ENCODE measurements at regions not wholly inside any gene's neighbourhood (a gene's known extent, or its start where the extent isn't known, plus 50 kb on each side); places are given as distances from the start of the nearest gene placed in this dataset.
A peak's percentile ranks its signal among the peaks of the same experiment; 100 is the strongest.

DNA sequence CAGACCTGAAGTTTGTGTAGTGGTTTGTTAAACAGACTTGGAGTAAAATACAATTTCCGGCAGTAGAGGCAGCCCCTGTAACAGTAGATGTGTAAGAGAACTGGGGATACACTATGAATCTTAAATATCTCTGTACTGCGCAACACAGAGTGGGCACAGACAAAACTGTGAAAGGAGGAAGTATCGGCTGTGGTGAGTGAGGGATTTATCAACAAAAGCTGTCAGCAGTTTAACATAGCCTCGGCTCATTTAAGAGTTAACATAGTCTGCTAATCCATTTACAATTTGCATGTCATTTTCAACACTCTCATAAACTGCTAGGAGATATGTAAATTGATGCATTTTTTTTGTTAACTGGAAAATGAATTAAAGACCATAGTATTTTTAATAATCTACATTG, 225.2 kb downstream of the ZWINT start:
- Mint-ChIP-seq H3K4me1 (peaks cover 8% of the 10 kb centered on the region), H3K36me3 (no peaks in the 10 kb centered on the region), H3K9me3 (no peaks in the 10 kb centered on the region), H3K4me3 (no peak overlapping the region), H3K27ac (no peak overlapping the region), H3K27me3 (ENCODE audit: low read depth) (no peaks in the 10 kb centered on the region)
- TF ChIP-seq, protein P1, sequence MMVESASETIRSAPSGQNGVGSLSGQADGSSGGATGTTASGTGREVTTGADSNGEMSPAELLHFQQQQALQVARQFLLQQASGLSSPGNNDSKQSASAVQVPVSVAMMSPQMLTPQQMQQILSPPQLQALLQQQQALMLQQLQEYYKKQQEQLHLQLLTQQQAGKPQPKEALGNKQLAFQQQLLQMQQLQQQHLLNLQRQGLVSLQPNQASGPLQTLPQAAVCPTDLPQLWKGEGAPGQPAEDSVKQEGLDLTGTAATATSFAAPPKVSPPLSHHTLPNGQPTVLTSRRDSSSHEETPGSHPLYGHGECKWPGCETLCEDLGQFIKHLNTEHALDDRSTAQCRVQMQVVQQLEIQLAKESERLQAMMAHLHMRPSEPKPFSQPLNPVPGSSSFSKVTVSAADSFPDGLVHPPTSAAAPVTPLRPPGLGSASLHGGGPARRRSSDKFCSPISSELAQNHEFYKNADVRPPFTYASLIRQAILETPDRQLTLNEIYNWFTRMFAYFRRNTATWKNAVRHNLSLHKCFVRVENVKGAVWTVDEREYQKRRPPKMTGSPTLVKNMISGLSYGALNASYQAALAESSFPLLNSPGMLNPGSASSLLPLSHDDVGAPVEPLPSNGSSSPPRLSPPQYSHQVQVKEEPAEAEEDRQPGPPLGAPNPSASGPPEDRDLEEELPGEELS (CRISPR knock-in tag; IDR thresholded peaks at IDR 0.05): no peak
- TF ChIP-seq, protein P2, sequence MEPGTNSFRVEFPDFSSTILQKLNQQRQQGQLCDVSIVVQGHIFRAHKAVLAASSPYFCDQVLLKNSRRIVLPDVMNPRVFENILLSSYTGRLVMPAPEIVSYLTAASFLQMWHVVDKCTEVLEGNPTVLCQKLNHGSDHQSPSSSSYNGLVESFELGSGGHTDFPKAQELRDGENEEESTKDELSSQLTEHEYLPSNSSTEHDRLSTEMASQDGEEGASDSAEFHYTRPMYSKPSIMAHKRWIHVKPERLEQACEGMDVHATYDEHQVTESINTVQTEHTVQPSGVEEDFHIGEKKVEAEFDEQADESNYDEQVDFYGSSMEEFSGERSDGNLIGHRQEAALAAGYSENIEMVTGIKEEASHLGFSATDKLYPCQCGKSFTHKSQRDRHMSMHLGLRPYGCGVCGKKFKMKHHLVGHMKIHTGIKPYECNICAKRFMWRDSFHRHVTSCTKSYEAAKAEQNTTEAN (CRISPR knock-in tag; IDR thresholded peaks at IDR 0.05): no peak
- TF ChIP-seq, protein P3, sequence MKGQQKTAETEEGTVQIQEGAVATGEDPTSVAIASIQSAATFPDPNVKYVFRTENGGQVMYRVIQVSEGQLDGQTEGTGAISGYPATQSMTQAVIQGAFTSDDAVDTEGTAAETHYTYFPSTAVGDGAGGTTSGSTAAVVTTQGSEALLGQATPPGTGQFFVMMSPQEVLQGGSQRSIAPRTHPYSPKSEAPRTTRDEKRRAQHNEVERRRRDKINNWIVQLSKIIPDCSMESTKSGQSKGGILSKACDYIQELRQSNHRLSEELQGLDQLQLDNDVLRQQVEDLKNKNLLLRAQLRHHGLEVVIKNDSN (CRISPR knock-in tag; IDR thresholded peaks at IDR 0.05): no peak
- TF ChIP-seq MYBL2 (CRISPR knock-in tag; IDR thresholded peaks at IDR 0.05): no peak
- ChIA-PET POLR2A (no interaction called here), CTCF (no interaction called here)
- ATAC-seq (no peak), DNase-seq (ENCODE audit: low spot score) (no peak)

DNA sequence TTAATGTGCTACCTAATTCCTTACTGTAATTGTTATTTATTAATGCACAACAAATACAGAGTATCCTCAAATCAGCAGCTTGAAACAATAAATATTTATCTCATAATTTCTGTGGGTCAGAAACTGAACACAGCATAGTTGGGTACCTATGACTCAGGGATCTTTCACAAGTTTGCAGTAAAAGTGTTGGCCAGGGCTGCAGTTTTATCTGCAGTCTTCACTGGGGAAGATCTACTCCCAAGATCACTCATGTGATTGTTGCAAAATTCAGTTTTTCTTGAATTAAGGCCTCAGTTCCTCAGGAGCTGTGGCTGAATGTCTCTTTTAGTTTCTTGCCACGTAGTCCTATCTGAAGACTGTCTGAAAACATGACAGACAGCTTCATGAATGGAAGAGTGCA, 237.8 kb downstream of the ZWINT start:
- no peaks in the 10 kb centered on the region for H3K36me3 Mint-ChIP-seq
- ATAC-seq (no peak), DNase-seq (ENCODE audit: low spot score) (no peak)
- TF ChIP-seq NR3C1 (CRISPR knock-in tag; conservative IDR thresholded peaks at IDR 0.05; ENCODE audit: low read depth): no peak
- TF ChIP-seq ZNF138 (CRISPR knock-in tag; conservative IDR thresholded peaks at IDR 0.05): no peak
- TF ChIP-seq SOX15 (CRISPR knock-in tag; IDR thresholded peaks at IDR 0.05): no peak
- no peak for TF ChIP-seq FOXK1 (CRISPR knock-in tag; IDR thresholded peaks at IDR 0.05)
- TF ChIP-seq ZBTB21 (CRISPR knock-in tag; IDR thresholded peaks at IDR 0.05; ENCODE audit: borderline replicate concordance): no peak
- TF ChIP-seq SMAD4 (CRISPR knock-in tag; IDR thresholded peaks at IDR 0.05): no peak
- TF ChIP-seq HMGA2 (CRISPR knock-in tag; IDR thresholded peaks at IDR 0.05): no peak
- no peak for TF ChIP-seq EMX1 (CRISPR knock-in tag; IDR thresholded peaks at IDR 0.05)
- no peak for TF ChIP-seq SP1 (CRISPR knock-in tag; conservative IDR thresholded peaks at IDR 0.05)
- POLR2A ChIA-PET: no interaction called here
- H3K27me3 Mint-ChIP-seq (ENCODE audit: low read depth): no peaks in the 10 kb centered on the region
- CTCF ChIA-PET: no interaction called here
- no peaks in the 10 kb centered on the region for H3K4me1 Mint-ChIP-seq
- no peaks in the 10 kb centered on the region for H3K9me3 Mint-ChIP-seq
- no peak overlapping the region for H3K27ac Mint-ChIP-seq
- no peak overlapping the region for H3K4me3 Mint-ChIP-seq

DNA sequence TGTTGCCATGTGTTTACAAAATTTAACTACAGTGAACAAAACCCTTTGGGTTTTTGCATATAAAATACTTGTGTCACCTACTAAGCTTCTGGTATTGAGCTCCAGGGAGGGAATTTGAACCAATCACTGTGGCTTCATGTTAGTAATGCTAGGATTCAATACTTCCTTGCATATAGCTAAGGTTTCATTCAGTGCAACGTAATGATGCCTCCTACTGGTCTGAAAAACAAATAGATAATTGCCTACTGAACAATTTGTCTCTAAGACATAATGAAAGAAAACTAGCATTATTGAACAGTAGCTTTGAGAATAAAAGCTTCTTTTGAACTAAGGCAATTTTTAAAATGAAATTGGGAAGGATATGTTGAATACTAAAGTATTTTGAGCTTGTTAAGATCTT, 244.4 kb downstream of the ZWINT start:
- ChIA-PET POLR2A (no interaction called here), CTCF (interaction anchor here (0.5 to 2.2 kb wide), 10 partner anchors 10 to 488 kb away, joined by 3 to 19 read pairs (median 3); no protein-coding TSS in a partner anchor)
- Mint-ChIP-seq H3K27ac (no peak overlapping the region), H3K27me3 (ENCODE audit: low read depth) (no peaks in the 10 kb centered on the region), H3K4me1 (no peaks in the 10 kb centered on the region), H3K9me3 (no peaks in the 10 kb centered on the region), H3K36me3 (no peaks in the 10 kb centered on the region), H3K4me3 (no peak overlapping the region)
- peak; percentile 73 for ATAC-seq
- TF ChIP-seq, protein P3 (CRISPR knock-in tag; IDR thresholded peaks at IDR 0.05): no peak
- no peak for TF ChIP-seq CREM (CRISPR knock-in tag; IDR thresholded peaks at IDR 0.05)
- no peak for TF ChIP-seq ZNF263 (CRISPR knock-in tag; IDR thresholded peaks at IDR 0.05; ENCODE audit: low read depth)
- TF ChIP-seq KAT7 (CRISPR knock-in tag; IDR thresholded peaks at IDR 0.05; ENCODE audit: borderline replicate concordance): no peak
- no peak for TF ChIP-seq NR1H2 (CRISPR knock-in tag; IDR thresholded peaks at IDR 0.05)
- TF ChIP-seq, protein P4, sequence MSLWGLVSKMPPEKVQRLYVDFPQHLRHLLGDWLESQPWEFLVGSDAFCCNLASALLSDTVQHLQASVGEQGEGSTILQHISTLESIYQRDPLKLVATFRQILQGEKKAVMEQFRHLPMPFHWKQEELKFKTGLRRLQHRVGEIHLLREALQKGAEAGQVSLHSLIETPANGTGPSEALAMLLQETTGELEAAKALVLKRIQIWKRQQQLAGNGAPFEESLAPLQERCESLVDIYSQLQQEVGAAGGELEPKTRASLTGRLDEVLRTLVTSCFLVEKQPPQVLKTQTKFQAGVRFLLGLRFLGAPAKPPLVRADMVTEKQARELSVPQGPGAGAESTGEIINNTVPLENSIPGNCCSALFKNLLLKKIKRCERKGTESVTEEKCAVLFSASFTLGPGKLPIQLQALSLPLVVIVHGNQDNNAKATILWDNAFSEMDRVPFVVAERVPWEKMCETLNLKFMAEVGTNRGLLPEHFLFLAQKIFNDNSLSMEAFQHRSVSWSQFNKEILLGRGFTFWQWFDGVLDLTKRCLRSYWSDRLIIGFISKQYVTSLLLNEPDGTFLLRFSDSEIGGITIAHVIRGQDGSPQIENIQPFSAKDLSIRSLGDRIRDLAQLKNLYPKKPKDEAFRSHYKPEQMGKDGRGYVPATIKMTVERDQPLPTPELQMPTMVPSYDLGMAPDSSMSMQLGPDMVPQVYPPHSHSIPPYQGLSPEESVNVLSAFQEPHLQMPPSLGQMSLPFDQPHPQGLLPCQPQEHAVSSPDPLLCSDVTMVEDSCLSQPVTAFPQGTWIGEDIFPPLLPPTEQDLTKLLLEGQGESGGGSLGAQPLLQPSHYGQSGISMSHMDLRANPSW (CRISPR knock-in tag; conservative IDR thresholded peaks at IDR 0.05; ENCODE audit: low read depth): no peak
- TF ChIP-seq TP53 (CRISPR knock-in tag; IDR thresholded peaks at IDR 0.05): no peak
- TF ChIP-seq HMGA2 (CRISPR knock-in tag; IDR thresholded peaks at IDR 0.05): no peak
- TF ChIP-seq, protein P5, sequence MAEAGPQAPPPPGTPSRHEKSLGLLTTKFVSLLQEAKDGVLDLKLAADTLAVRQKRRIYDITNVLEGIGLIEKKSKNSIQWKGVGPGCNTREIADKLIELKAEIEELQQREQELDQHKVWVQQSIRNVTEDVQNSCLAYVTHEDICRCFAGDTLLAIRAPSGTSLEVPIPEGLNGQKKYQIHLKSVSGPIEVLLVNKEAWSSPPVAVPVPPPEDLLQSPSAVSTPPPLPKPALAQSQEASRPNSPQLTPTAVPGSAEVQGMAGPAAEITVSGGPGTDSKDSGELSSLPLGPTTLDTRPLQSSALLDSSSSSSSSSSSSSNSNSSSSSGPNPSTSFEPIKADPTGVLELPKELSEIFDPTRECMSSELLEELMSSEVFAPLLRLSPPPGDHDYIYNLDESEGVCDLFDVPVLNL (CRISPR knock-in tag; IDR thresholded peaks at IDR 0.05; ENCODE audit: borderline replicate concordance, low read depth): no peak
- TF ChIP-seq, protein P6, sequence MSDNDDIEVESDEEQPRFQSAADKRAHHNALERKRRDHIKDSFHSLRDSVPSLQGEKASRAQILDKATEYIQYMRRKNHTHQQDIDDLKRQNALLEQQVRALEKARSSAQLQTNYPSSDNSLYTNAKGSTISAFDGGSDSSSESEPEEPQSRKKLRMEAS (CRISPR knock-in tag; IDR thresholded peaks at IDR 0.05): no peak
- DNase-seq (ENCODE audit: low spot score): no peak

Data from WTC11 (cell line).